BE2C (cell line): ENCODE measurements at regions not wholly inside any gene's neighbourhood (a gene's known extent, or its start where the extent isn't known, plus 50 kb on each side); places are given as distances from the start of the nearest gene placed in this dataset.

Experiments
- DNase-seq: peaks from one replicate; pipeline ENCODE4 v3.0.0-alpha.2; 2020
- H3K27me3 ChIP-seq: fragments of 250-450 bp; sonication (Bioruptor Pico); 2 replicates; pipeline ENCODE4 v1.5.1; 2020; ENCODE audit warnings: mild to moderate bottlenecking
- H3K36me3 ChIP-seq: fragments of 250-450 bp; sonication (Bioruptor Pico); 2 replicates; pipeline ENCODE4 v1.5.1; 2020; ENCODE audit warnings: mild to moderate bottlenecking
- H3K4me1 ChIP-seq: fragments of 250-450 bp; sonication (Bioruptor Pico); 2 replicates; pipeline ENCODE4 v1.5.1; 2020
- H3K4me3 ChIP-seq: 2 replicates; pipeline ENCODE4 v1.5.1; 2011; ENCODE audit warnings: low read depth, low read length
- H3K9me3 ChIP-seq: fragments of 250-450 bp; sonication (Bioruptor Pico); 2 replicates; pipeline ENCODE4 v1.5.1; 2020
- TF ChIP-seq, protein P1 (sequence below): IDR thresholded peaks from 2 replicates; pipeline ENCODE4 v1.5.1; 2012; ENCODE audit warnings: mild to moderate bottlenecking, low read depth, low read length

DNA sequence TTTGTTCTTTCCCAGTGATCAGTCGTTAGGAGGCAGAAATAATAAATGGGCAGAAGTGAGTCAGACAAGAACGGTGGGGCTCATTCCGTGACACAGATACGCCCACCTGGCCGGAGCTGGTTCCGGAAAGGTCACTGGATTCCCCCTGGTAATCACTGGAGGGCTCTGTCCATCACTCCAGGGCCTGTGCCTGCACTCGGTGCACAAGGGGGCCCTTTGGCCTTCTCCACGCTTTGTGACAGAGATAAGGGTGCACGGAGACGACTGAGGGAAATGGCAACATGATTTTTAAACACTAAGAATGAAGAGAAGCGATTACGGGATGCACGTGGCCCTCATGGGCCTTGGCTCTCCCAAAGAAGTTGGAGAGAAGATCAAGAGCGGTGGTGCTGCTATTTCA is 84.4 kb downstream of the PTGR3 start:
- no peak for DNase-seq
- Histone ChIP-seq H3K4me3 (no peak overlapping the region), H3K9me3 (no peaks in the 10 kb centered on the region), H3K27me3 (no peaks in the 10 kb centered on the region), H3K36me3 (no peaks in the 10 kb centered on the region), H3K4me1 (no peaks in the 10 kb centered on the region)
- TF ChIP-seq, protein P1, sequence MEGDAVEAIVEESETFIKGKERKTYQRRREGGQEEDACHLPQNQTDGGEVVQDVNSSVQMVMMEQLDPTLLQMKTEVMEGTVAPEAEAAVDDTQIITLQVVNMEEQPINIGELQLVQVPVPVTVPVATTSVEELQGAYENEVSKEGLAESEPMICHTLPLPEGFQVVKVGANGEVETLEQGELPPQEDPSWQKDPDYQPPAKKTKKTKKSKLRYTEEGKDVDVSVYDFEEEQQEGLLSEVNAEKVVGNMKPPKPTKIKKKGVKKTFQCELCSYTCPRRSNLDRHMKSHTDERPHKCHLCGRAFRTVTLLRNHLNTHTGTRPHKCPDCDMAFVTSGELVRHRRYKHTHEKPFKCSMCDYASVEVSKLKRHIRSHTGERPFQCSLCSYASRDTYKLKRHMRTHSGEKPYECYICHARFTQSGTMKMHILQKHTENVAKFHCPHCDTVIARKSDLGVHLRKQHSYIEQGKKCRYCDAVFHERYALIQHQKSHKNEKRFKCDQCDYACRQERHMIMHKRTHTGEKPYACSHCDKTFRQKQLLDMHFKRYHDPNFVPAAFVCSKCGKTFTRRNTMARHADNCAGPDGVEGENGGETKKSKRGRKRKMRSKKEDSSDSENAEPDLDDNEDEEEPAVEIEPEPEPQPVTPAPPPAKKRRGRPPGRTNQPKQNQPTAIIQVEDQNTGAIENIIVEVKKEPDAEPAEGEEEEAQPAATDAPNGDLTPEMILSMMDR, result no peak

- no peak for DNase-seq
These were observed 85.8 kb downstream of the PTGR3 start for GRCh38 chr18:75123113-75123512.

DNA sequence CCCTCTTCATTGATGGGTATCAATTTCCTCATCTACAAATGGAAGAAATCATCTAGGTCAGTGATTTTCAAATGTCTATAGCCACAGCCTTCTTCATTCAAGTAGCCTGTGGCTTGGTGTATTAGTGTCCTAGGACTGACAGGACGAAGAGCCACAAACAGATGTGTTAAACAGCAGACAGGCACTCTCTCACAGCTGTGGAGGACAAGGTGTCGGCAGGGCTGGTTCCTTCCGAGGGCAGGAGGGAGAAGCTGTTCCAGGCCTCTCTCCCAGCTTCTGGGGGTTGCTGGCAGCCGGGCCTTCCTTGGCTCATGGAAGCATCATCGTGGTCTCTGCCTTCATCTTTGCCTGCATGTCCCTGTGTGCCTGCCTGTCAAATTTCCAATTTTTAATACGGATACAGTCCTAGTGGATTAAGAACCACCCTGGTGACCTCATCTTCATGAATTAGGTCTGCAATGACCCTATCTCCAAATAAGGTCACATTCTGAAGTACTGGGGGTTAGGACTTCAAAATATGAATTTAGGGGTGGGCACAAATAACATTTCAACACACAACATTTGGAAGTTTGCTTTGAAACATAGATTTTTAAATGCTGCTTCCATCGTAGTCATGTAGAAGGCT is 86.5 kb downstream of the PTGR3 start:
- TF ChIP-seq, protein P1, result no peak
- Histone ChIP-seq H3K27me3 (no peaks in the 10 kb centered on the region), H3K36me3 (no peaks in the 10 kb centered on the region), H3K9me3 (no peaks in the 10 kb centered on the region), H3K4me1 (no peaks in the 10 kb centered on the region), H3K4me3 (no peak overlapping the region)
- no peak for DNase-seq

More at GRCh38 chr18:75123113-75123512, 85.8 kb downstream of the PTGR3 start:
- no peaks in the 10 kb centered on the region for H3K4me1 ChIP-seq
- no peaks in the 10 kb centered on the region for H3K27me3 ChIP-seq
- TF ChIP-seq, protein P1, result no peak
- no peak overlapping the region for H3K4me3 ChIP-seq
- H3K36me3 ChIP-seq, result no peaks in the 10 kb centered on the region
- H3K9me3 ChIP-seq, result no peaks in the 10 kb centered on the region

- no peak for DNase-seq
These were observed 87.7 kb downstream of the PTGR3 start for GRCh38 chr18:75121266-75121665.

DNA sequence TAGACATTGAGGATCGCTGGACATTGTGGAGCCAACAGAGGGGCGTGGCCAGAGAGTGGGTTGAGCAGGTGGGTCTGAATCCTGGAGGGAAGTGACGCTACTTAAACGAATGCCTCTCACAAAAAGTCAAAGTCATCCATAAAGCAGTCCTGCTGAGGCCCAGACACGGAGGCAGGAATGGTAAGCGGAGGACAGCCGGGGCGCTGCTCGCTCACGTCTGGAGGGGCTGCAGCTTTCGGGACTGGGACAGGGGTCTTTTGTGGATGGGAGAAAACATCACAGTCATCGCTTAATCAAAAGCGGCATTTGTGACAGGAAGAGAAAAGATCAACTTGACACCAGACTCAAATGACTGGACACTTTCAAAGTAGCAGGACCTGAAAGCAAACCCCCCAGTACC is 88.4 kb downstream of the PTGR3 start:
- no peak overlapping the region for H3K4me3 ChIP-seq
- no peaks in the 10 kb centered on the region for H3K36me3 ChIP-seq
- H3K9me3 ChIP-seq, result no peaks in the 10 kb centered on the region
- no peaks in the 10 kb centered on the region for H3K27me3 ChIP-seq
- H3K4me1 ChIP-seq, result no peaks in the 10 kb centered on the region
- DNase-seq, result no peak
- TF ChIP-seq, protein P1, result no peak

More at GRCh38 chr18:75121266-75121665, 87.7 kb downstream of the PTGR3 start:
- H3K9me3 ChIP-seq, result no peaks in the 10 kb centered on the region
- H3K27me3 ChIP-seq, result no peaks in the 10 kb centered on the region
- TF ChIP-seq, protein P1, result no peak
- no peaks in the 10 kb centered on the region for H3K4me1 ChIP-seq
- no peak overlapping the region for H3K4me3 ChIP-seq
- H3K36me3 ChIP-seq, result no peaks in the 10 kb centered on the region

GRCh38 chr18:75116809-75117208 is 92.1 kb downstream of the PTGR3 start:
- H3K4me3 ChIP-seq, result no peak overlapping the region
- no peaks in the 10 kb centered on the region for H3K36me3 ChIP-seq
- TF ChIP-seq, protein P1, result no peak
- DNase-seq, result no peak
- no peaks in the 10 kb centered on the region for H3K9me3 ChIP-seq
- H3K27me3 ChIP-seq, result no peaks in the 10 kb centered on the region
- H3K4me1 ChIP-seq, result no peaks in the 10 kb centered on the region
